NCI-H2227 (cell line): ENCODE measurements at regions not wholly inside any gene's neighbourhood (a gene's known extent, or its start where the extent isn't known, plus 50 kb on each side); places are given as distances from the start of the nearest gene placed in this dataset.

Experiments
- DNase-seq: peaks from one replicate; lab custom pipeline; 2025; ENCODE audit not compliant: unreplicated experiment; lab: John Stamatoyannopoulos, UW

GRCh38 chr22:47275605-47276449, 513.4 kb downstream of the TBC1D22A start:
- no peak for DNase-seq

GRCh38 chr22:47274196-47274595, 511.7 kb downstream of the TBC1D22A start:
- DNase-seq = no peak

GRCh38 chr22:47270463-47271135, 508.1 kb downstream of the TBC1D22A start:
- no peak for DNase-seq

GRCh38 chr22:47269516-47270088, 507.2 kb downstream of the TBC1D22A start:
- no peak for DNase-seq

- DNase-seq = no peak
Observed at GRCh38 chr22:47267513-47268282, 505.2 kb downstream of the TBC1D22A start.

GRCh38 chr22:47266329-47266728, 503.9 kb downstream of the TBC1D22A start:
- DNase-seq = no peak

GRCh38 chr22:47260551-47260950, 498.1 kb downstream of the TBC1D22A start:
- DNase-seq = no peak

- DNase-seq = no peak
Observed at GRCh38 chr22:47259990-47260389, 497.5 kb downstream of the TBC1D22A start.

- no peak for DNase-seq
Observed at GRCh38 chr22:47259049-47259448, 496.6 kb downstream of the TBC1D22A start.

- no peak for DNase-seq
Observed at GRCh38 chr22:47257976-47258375, 495.5 kb downstream of the TBC1D22A start.

GRCh38 chr22:47257566-47257965, 495.1 kb downstream of the TBC1D22A start:
- no peak for DNase-seq

GRCh38 chr22:47251911-47252310, 489.5 kb downstream of the TBC1D22A start:
- DNase-seq = no peak

- DNase-seq = no peak
Observed at GRCh38 chr22:47250995-47251765, 488.7 kb downstream of the TBC1D22A start.

GRCh38 chr22:47249370-47249928, 487.0 kb downstream of the TBC1D22A start:
- no peak for DNase-seq

GRCh38 chr22:47248925-47249324, 486.5 kb downstream of the TBC1D22A start:
- DNase-seq = no peak

- no peak for DNase-seq
Observed at GRCh38 chr22:47247579-47248240, 485.3 kb downstream of the TBC1D22A start.

GRCh38 chr22:47245786-47246185, 483.3 kb downstream of the TBC1D22A start:
- DNase-seq = no peak

GRCh38 chr22:47245286-47245685, 482.8 kb downstream of the TBC1D22A start:
- no peak for DNase-seq

- DNase-seq = no peak
Observed at GRCh38 chr22:47240116-47240515, 477.7 kb downstream of the TBC1D22A start.

GRCh38 chr22:47239474-47239860, 477.0 kb downstream of the TBC1D22A start:
- DNase-seq = no peak
